ENCODE measurements at regions not wholly inside any gene's neighbourhood (a gene's known extent, or its start where the extent isn't known, plus 50 kb on each side); places are given as distances from the start of the nearest gene placed in this dataset.

DNA sequence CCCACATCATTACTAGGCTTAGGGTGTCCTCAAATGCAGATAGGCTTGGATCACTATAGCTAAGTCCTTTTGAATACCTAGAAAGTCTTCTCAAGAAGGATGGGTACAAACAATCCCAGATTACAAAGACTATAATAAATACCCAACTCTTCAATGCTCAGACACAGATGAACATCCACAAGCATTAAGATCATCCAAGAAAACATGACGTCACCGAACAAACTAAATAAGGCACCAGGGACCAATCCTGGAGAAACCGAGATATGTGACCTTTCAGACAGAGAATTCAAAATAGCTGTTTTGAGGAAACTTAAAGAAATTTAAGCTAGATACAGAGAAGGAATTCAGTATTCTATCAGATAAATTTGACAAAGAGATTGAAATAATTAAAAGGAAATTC, 108.0 kb upstream of the PLPP4 start:
- no peak for DNase-seq (ENCODE audit: low read depth)
- TF ChIP-seq, protein P1, sequence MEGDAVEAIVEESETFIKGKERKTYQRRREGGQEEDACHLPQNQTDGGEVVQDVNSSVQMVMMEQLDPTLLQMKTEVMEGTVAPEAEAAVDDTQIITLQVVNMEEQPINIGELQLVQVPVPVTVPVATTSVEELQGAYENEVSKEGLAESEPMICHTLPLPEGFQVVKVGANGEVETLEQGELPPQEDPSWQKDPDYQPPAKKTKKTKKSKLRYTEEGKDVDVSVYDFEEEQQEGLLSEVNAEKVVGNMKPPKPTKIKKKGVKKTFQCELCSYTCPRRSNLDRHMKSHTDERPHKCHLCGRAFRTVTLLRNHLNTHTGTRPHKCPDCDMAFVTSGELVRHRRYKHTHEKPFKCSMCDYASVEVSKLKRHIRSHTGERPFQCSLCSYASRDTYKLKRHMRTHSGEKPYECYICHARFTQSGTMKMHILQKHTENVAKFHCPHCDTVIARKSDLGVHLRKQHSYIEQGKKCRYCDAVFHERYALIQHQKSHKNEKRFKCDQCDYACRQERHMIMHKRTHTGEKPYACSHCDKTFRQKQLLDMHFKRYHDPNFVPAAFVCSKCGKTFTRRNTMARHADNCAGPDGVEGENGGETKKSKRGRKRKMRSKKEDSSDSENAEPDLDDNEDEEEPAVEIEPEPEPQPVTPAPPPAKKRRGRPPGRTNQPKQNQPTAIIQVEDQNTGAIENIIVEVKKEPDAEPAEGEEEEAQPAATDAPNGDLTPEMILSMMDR (IDR thresholded peaks at IDR 0.05; ENCODE audit: insufficient read depth, low read depth, low read length, missing control alignments) = no peak
- H3K4me3 ChIP-seq (ENCODE audit: low read depth, low read length) = no peak overlapping the region

DNA sequence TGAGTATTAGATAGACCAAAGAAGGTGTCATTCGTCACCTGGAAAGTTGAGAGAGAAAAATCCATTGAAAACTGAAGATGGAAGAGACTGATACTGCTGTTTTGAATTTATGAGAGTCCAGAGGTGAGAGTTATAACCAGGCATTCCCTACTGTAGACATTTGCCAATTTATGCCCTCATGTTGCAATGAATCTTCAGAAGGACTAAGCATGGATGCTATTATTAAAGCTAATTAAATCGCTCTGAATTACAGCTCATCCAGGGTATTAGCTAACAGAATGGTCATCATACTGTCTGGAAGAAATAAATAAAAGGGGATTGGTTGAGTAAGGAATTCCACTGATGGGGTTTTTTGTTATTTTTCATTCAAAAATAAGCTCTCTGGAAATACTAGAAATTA, 101.6 kb upstream of the PLPP4 start:
- TF ChIP-seq, protein P1 (IDR thresholded peaks at IDR 0.05; ENCODE audit: insufficient read depth, low read depth, low read length, missing control alignments) = no peak
- no peak for DNase-seq (ENCODE audit: low read depth)
- H3K4me3 ChIP-seq (ENCODE audit: low read depth, low read length) = no peak overlapping the region

GRCh38 chr10:120360571-120360970, 96.5 kb upstream of the PLPP4 start:
- no peak for DNase-seq (ENCODE audit: low read depth)
- TF ChIP-seq, protein P1 (IDR thresholded peaks at IDR 0.05; ENCODE audit: insufficient read depth, low read depth, low read length, missing control alignments) = no peak
- H3K4me3 ChIP-seq (ENCODE audit: low read depth, low read length) = no peak overlapping the region

GRCh38 chr10:120365872-120366271, 91.2 kb upstream of the PLPP4 start:
- H3K4me3 ChIP-seq (ENCODE audit: low read depth, low read length) = no peak overlapping the region
- DNase-seq (ENCODE audit: low read depth) = no peak
- TF ChIP-seq, protein P1 (IDR thresholded peaks at IDR 0.05; ENCODE audit: insufficient read depth, low read depth, low read length, missing control alignments) = no peak

DNA sequence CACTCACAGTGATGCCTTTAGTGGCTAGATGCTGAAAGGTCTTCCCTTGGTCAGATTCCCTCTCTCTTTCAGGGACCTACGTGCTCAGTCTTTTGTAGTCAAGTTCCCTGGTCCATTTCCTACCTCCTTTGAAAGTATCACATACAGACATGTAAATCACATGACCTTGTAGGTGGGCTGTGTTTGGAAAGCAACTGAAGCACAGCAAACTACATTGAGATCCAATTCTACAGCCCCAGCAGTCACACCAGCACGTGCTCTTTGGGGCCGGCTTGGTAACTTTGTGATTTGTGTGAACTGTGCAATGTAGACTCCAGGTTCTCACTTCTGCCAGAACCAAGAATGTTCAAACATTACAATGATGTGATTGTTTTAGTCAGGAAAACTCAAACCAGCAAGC, 89.7 kb upstream of the PLPP4 start:
- no peak overlapping the region for H3K4me3 ChIP-seq (ENCODE audit: low read depth, low read length)
- TF ChIP-seq, protein P1 (IDR thresholded peaks at IDR 0.05; ENCODE audit: insufficient read depth, low read depth, low read length, missing control alignments) = no peak
- no peak for DNase-seq (ENCODE audit: low read depth)

DNA sequence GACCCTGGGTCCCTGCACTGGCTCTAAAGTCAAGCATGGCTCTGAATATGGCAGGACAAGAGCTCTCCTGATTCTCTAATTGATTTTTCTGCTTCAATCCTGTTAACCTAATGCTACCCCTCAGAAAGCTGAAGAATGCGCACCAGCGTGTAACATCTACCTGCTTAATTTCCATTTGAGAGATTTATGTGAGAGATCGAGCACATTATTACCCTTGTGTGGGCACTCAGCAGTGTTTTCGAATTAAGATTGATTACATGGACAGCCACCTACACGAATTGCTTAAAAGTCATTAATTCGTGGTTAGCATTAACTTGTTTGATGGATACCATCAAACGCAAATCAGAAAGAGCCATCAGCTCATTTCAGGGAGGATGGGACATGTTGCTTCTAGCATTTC, 88.7 kb upstream of the PLPP4 start:
- H3K4me3 ChIP-seq (ENCODE audit: low read depth, low read length) = no peak overlapping the region
- no peak for DNase-seq (ENCODE audit: low read depth)
- TF ChIP-seq, protein P1 (IDR thresholded peaks at IDR 0.05; ENCODE audit: insufficient read depth, low read depth, low read length, missing control alignments) = no peak

DNA sequence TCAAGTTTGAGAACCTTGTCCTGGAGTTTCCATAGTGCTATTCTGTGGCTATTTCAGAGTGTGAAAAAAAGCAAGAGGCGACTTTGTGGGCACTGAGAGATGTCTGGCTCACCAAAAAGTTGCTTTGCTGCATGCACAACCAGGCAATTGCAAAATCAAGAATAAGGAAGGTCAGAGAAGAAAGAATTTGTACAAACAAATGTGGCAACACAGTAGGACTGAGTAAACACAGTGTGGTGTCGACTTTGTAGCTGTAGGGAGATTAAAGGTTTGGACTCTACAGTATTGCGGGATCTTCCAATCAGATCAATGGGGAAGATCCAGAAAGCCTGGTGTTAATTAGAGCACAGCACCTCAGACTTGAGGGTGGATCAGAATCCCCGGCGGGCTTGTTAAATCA, 88.1 kb upstream of the PLPP4 start:
- TF ChIP-seq, protein P1 (IDR thresholded peaks at IDR 0.05; ENCODE audit: insufficient read depth, low read depth, low read length, missing control alignments) = no peak

More for the DNA sequence above, 88.1 kb upstream of the PLPP4 start:
- no peak for DNase-seq (ENCODE audit: low read depth)
- H3K4me3 ChIP-seq (ENCODE audit: low read depth, low read length) = no peak overlapping the region

All from GM12865 (cell line).